ENCODE measurements at regions not wholly inside any gene's neighbourhood (a gene's known extent, or its start where the extent isn't known, plus 50 kb on each side); places are given as distances from the start of the nearest gene placed in this dataset.

GRCh38 chr5:147174671-147175265 lies 60.1 kb upstream of the STK32A start:
- no peak for TF ChIP-seq POLR2A (IDR thresholded peaks at IDR 0.05)
- no peak for TF ChIP-seq CTCF (IDR thresholded peaks at IDR 0.05)

Measured in ovary (tissue), 3 donors.